ENCODE measurements at regions not wholly inside any gene's neighbourhood (a gene's known extent, or its start where the extent isn't known, plus 50 kb on each side); places are given as distances from the start of the nearest gene placed in this dataset.

GRCh38 chr5:124655921-124656511 is 90.4 kb downstream of the ZNF608 start (continued):
- TF ChIP-seq RUNX1 (IDR thresholded peaks at IDR 0.05; ENCODE audit: low read depth): no peak
- no peak for TF ChIP-seq MEF2A (IDR thresholded peaks at IDR 0.05; ENCODE audit: control insufficient read depth, low read depth, low read length)
- TF ChIP-seq HNRNPLL (IDR thresholded peaks at IDR 0.05; ENCODE audit: low read depth, low read length, poor library complexity, severe bottlenecking): no peak
- TF ChIP-seq TEAD2 (tag; IDR thresholded peaks at IDR 0.05): no peak
- no peak for TF ChIP-seq TAF15 (IDR thresholded peaks at IDR 0.05; ENCODE audit: low read depth, low read length)
- TF ChIP-seq RFX7 (CRISPR knock-in tag; IDR thresholded peaks at IDR 0.05): no peak
- TF ChIP-seq POLR2G (IDR thresholded peaks at IDR 0.05; ENCODE audit: low read depth, low read length): no peak
- TF ChIP-seq ATF4 (CRISPR knock-in tag; IDR thresholded peaks at IDR 0.05): no peak
- peak; percentile 61; the same call in 1 of the 2 replicates for TF ChIP-seq NCOA1 (IDR thresholded peaks at IDR 0.05; ENCODE audit: low read depth)
- TF ChIP-seq KDM2B (CRISPR knock-in tag; IDR thresholded peaks at IDR 0.05): no peak
- no peak for TF ChIP-seq ZNF274 (IDR thresholded peaks at IDR 0.05; ENCODE audit: borderline replicate concordance, low read depth, low read length)
- TF ChIP-seq NFIC (IDR thresholded peaks at IDR 0.05): peak; percentile 75
- TF ChIP-seq NFRKB (IDR thresholded peaks at IDR 0.05; ENCODE audit: low read depth): peak; percentile 45; the same call in 1 of the 2 replicates
- no peak for TF ChIP-seq BMI1 (IDR thresholded peaks at IDR 0.05; ENCODE audit: low read length)
- TF ChIP-seq PHTF2 (CRISPR knock-in tag; IDR thresholded peaks at IDR 0.05): no peak
- TF ChIP-seq ZSCAN32 (CRISPR knock-in tag; IDR thresholded peaks at IDR 0.05): no peak
- TF ChIP-seq SREBF1 (IDR thresholded peaks at IDR 0.05; ENCODE audit: borderline replicate concordance, low read depth, low read length): no peak
- TF ChIP-seq NONO (IDR thresholded peaks at IDR 0.05; ENCODE audit: low read depth in 2 of 2, low read length in 1 of 2): no peak
- TF ChIP-seq HDAC8 (tag; IDR thresholded peaks at IDR 0.05): no peak
- TF ChIP-seq, protein P1, sequence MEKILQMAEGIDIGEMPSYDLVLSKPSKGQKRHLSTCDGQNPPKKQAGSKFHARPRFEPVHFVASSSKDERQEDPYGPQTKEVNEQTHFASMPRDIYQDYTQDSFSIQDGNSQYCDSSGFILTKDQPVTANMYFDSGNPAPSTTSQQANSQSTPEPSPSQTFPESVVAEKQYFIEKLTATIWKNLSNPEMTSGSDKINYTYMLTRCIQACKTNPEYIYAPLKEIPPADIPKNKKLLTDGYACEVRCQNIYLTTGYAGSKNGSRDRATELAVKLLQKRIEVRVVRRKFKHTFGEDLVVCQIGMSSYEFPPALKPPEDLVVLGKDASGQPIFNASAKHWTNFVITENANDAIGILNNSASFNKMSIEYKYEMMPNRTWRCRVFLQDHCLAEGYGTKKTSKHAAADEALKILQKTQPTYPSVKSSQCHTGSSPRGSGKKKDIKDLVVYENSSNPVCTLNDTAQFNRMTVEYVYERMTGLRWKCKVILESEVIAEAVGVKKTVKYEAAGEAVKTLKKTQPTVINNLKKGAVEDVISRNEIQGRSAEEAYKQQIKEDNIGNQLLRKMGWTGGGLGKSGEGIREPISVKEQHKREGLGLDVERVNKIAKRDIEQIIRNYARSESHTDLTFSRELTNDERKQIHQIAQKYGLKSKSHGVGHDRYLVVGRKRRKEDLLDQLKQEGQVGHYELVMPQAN (IDR thresholded peaks at IDR 0.05; ENCODE audit: borderline replicate concordance): no peak
- TF ChIP-seq ZSCAN29 (IDR thresholded peaks at IDR 0.05): no peak
- TF ChIP-seq PPARD (CRISPR knock-in tag; IDR thresholded peaks at IDR 0.05): no peak
- TF ChIP-seq, protein P2, sequence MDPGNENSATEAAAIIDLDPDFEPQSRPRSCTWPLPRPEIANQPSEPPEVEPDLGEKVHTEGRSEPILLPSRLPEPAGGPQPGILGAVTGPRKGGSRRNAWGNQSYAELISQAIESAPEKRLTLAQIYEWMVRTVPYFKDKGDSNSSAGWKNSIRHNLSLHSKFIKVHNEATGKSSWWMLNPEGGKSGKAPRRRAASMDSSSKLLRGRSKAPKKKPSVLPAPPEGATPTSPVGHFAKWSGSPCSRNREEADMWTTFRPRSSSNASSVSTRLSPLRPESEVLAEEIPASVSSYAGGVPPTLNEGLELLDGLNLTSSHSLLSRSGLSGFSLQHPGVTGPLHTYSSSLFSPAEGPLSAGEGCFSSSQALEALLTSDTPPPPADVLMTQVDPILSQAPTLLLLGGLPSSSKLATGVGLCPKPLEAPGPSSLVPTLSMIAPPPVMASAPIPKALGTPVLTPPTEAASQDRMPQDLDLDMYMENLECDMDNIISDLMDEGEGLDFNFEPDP (CRISPR knock-in tag; IDR thresholded peaks at IDR 0.05): no peak
- no peak for TF ChIP-seq FUS (optimal IDR thresholded peaks at IDR 0.05; ENCODE audit: low read depth, low read length)
- TF ChIP-seq SLC30A9 (CRISPR knock-in tag; IDR thresholded peaks at IDR 0.05): no peak
- no peak for TF ChIP-seq NFATC3 (IDR thresholded peaks at IDR 0.05)
- no peak for TF ChIP-seq CBX5 (IDR thresholded peaks at IDR 0.05; ENCODE audit: borderline replicate concordance, low read depth)
- no peak for TF ChIP-seq JUNB (CRISPR knock-in tag; conservative IDR thresholded peaks at IDR 0.05)
- TF ChIP-seq ZC3H4 (CRISPR knock-in tag; IDR thresholded peaks at IDR 0.05; ENCODE audit: borderline replicate concordance): no peak

Data from K562 (cell line).